GM23338 (cell line): ENCODE measurements at regions not wholly inside any gene's neighbourhood (a gene's known extent, or its start where the extent isn't known, plus 50 kb on each side); places are given as distances from the start of the nearest gene placed in this dataset.

ENCODE experiments used
- ETS1 ChIP-seq: IDR thresholded peaks from 2 replicates; pipeline ENCODE4 v1.6.1; 2016; ENCODE audit warnings: antibody characterized with exemption
- EZH2 ChIP-seq: fragments of 200-600 bp; sonication (generic); IDR thresholded peaks from one replicate; pipeline ENCODE4 v1.8.0; 2017; ENCODE audit warnings: antibody characterized with exemption, mild to moderate bottlenecking, low read depth; ENCODE audit not compliant: unreplicated experiment
- JUNB ChIP-seq: IDR thresholded peaks from one replicate; pipeline ENCODE4 v1.6.1; 2016; ENCODE audit warnings: antibody characterized with exemption; ENCODE audit not compliant: unreplicated experiment
- POLR2AphosphoS5 ChIP-seq: IDR thresholded peaks from 2 replicates; pipeline ENCODE4 v1.6.1; 2016; ENCODE audit warnings: antibody characterized with exemption, low read depth
- REST ChIP-seq: IDR thresholded peaks from one replicate; pipeline ENCODE4 v1.6.1; 2018; ENCODE audit warnings: antibody characterized with exemption; ENCODE audit not compliant: unreplicated experiment
- TF ChIP-seq, protein P1 (sequence below), 2 experiments: fragments of 200-600 bp in 1 of 2; sonication (generic) in 1 of 2; conservative IDR thresholded peaks; 2 replicates each; pipeline versions ENCODE4 v1.5.1 to v1.6.1; 2016 to 2017; ENCODE audit warnings: antibody characterized with exemption in 2 of 2, low read depth in 2 of 2, mild to moderate bottlenecking in 2 of 2, moderate library complexity in 1 of 2

GRCh38 chr4:178056996-178057395, 614.8 kb upstream of the AGA start:
- TF ChIP-seq, protein P1, sequence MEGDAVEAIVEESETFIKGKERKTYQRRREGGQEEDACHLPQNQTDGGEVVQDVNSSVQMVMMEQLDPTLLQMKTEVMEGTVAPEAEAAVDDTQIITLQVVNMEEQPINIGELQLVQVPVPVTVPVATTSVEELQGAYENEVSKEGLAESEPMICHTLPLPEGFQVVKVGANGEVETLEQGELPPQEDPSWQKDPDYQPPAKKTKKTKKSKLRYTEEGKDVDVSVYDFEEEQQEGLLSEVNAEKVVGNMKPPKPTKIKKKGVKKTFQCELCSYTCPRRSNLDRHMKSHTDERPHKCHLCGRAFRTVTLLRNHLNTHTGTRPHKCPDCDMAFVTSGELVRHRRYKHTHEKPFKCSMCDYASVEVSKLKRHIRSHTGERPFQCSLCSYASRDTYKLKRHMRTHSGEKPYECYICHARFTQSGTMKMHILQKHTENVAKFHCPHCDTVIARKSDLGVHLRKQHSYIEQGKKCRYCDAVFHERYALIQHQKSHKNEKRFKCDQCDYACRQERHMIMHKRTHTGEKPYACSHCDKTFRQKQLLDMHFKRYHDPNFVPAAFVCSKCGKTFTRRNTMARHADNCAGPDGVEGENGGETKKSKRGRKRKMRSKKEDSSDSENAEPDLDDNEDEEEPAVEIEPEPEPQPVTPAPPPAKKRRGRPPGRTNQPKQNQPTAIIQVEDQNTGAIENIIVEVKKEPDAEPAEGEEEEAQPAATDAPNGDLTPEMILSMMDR (conservative IDR thresholded peaks at IDR 0.05; ENCODE audit: low read depth in 2 of 2) = no peak
- TF ChIP-seq JUNB = no peak
- no peak for TF ChIP-seq REST
- TF ChIP-seq POLR2AphosphoS5 = no peak
- TF ChIP-seq ETS1 = no peak
- no peak for TF ChIP-seq EZH2
